Panc1 (cell line): ENCODE measurements at regions not wholly inside any gene's neighbourhood (a gene's known extent, or its start where the extent isn't known, plus 50 kb on each side); places are given as distances from the start of the nearest gene placed in this dataset.

Source experiments
- CTCF ChIP-seq: fragments of 450-650 bp; IDR thresholded peaks from 2 replicates; pipeline ENCODE4 v1.5.1; 2017; ENCODE audit warnings: mild to moderate bottlenecking
- POLR2AphosphoS5 ChIP-seq: IDR thresholded peaks from 2 replicates; pipeline ENCODE4 v1.6.1; 2012; ENCODE audit warnings: mild to moderate bottlenecking, low read depth, low read length, moderate library complexity
- SIN3A ChIP-seq: IDR thresholded peaks from 2 replicates; pipeline ENCODE4 v1.6.1; 2012; ENCODE audit warnings: low read depth, mild to moderate bottlenecking, low read length, moderate library complexity, borderline replicate concordance; ENCODE audit not compliant: insufficient read depth
- TCF7L2 ChIP-seq: IDR thresholded peaks from 2 replicates; pipeline ENCODE4 v1.6.1; 2011; ENCODE audit warnings: mild to moderate bottlenecking, low read depth, low read length, inconsistent platforms
- TF ChIP-seq, protein P1 (sequence below), 2 experiments: IDR thresholded peaks; 2 replicates each; pipeline ENCODE4 v1.6.1; 2011 to 2012; ENCODE audit warnings: low read depth in 2 of 2, control low read depth in 1 of 2, low read length in 1 of 2, mild to moderate bottlenecking in 1 of 2, moderate library complexity in 1 of 2; ENCODE audit not compliant: insufficient read depth in 1 of 2

- TF ChIP-seq CTCF: no peak
- no peak for TF ChIP-seq TCF7L2
- no peak for TF ChIP-seq POLR2AphosphoS5
- TF ChIP-seq, protein P1, sequence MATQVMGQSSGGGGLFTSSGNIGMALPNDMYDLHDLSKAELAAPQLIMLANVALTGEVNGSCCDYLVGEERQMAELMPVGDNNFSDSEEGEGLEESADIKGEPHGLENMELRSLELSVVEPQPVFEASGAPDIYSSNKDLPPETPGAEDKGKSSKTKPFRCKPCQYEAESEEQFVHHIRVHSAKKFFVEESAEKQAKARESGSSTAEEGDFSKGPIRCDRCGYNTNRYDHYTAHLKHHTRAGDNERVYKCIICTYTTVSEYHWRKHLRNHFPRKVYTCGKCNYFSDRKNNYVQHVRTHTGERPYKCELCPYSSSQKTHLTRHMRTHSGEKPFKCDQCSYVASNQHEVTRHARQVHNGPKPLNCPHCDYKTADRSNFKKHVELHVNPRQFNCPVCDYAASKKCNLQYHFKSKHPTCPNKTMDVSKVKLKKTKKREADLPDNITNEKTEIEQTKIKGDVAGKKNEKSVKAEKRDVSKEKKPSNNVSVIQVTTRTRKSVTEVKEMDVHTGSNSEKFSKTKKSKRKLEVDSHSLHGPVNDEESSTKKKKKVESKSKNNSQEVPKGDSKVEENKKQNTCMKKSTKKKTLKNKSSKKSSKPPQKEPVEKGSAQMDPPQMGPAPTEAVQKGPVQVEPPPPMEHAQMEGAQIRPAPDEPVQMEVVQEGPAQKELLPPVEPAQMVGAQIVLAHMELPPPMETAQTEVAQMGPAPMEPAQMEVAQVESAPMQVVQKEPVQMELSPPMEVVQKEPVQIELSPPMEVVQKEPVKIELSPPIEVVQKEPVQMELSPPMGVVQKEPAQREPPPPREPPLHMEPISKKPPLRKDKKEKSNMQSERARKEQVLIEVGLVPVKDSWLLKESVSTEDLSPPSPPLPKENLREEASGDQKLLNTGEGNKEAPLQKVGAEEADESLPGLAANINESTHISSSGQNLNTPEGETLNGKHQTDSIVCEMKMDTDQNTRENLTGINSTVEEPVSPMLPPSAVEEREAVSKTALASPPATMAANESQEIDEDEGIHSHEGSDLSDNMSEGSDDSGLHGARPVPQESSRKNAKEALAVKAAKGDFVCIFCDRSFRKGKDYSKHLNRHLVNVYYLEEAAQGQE (IDR thresholded peaks at IDR 0.05; ENCODE audit: insufficient read depth in 1 of 2, low read depth in 2 of 2, low read length in 1 of 2): no peak
- TF ChIP-seq SIN3A: no peak
Observed at GRCh38 chr12:9365296-9365695, 157.1 kb upstream of the PZP start.
